ENCODE measurements at regions not wholly inside any gene's neighbourhood (a gene's known extent, or its start where the extent isn't known, plus 50 kb on each side); places are given as distances from the start of the nearest gene placed in this dataset.

- Mint-ChIP-seq H3K4me1 (peaks cover 39% of the 10 kb centered on the region), H3K9me3 (no peaks in the 10 kb centered on the region), H3K4me3 (no peak overlapping the region), H3K27me3 (ENCODE audit: low read depth, poor library complexity) (peaks cover 4% of the 10 kb centered on the region), H3K36me3 (ENCODE audit: low read depth) (no peaks in the 10 kb centered on the region), H3K27ac (no peak overlapping the region)
- no peak for TF ChIP-seq CTCF (IDR thresholded peaks at IDR 0.05)
- DNase-seq: no peak
Observed at GRCh38 chr16:86812363-86812970, 234.1 kb downstream of the FOXL1 start.

- Mint-ChIP-seq H3K4me3 (no peak overlapping the region), H3K4me1 (peaks cover 33% of the 10 kb centered on the region), H3K27ac (no peak overlapping the region), H3K27me3 (ENCODE audit: low read depth, poor library complexity) (peaks cover 11% of the 10 kb centered on the region), H3K36me3 (ENCODE audit: low read depth) (no peaks in the 10 kb centered on the region), H3K9me3 (no peaks in the 10 kb centered on the region)
- TF ChIP-seq CTCF (IDR thresholded peaks at IDR 0.05): no peak
- no peak for DNase-seq
Observed at GRCh38 chr16:86814256-86814655, 235.9 kb downstream of the FOXL1 start.

DNA sequence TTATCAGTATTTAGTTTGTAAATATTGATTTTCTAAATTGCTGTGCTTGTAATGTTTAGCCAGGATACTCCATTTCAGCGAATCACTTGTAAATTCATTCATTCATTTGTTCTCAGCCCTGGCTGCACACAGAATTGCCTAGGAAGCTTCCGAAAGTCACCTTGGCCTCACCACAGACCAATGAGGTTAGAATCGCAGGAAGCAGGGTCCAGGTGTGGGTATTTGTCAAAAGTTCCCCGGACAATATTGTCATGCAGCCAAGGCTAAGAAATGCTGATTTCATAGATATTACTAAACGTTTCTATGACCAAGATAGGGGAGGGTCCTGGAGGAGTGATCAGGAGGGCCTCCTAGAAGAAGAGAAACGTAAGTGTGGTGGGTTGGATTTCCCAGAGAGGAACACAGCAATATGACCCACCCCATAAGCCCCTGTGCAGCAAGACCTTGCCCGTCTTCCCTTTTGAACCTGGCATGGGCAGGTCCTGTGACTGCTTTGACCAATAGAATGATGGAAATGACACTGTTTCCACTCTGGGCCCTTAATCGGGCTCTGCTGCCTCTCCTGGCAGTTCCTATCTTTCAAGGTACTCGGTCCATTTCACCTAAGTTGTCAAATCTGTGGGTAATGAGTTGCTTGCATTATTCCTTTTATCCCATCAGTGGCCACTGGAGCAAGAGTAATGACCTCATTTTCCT, 238.7 kb downstream of the FOXL1 start:
- peaks cover 27% of the 10 kb centered on the region for H3K4me1 Mint-ChIP-seq
- no peak for TF ChIP-seq CTCF (IDR thresholded peaks at IDR 0.05)
- no peak for DNase-seq
- peaks cover 11% of the 10 kb centered on the region for H3K27me3 Mint-ChIP-seq (ENCODE audit: low read depth, poor library complexity)
- H3K36me3 Mint-ChIP-seq (ENCODE audit: low read depth): no peaks in the 10 kb centered on the region
- no peak overlapping the region for H3K27ac Mint-ChIP-seq
- no peaks in the 10 kb centered on the region for H3K9me3 Mint-ChIP-seq
- no peak overlapping the region for H3K4me3 Mint-ChIP-seq

DNA sequence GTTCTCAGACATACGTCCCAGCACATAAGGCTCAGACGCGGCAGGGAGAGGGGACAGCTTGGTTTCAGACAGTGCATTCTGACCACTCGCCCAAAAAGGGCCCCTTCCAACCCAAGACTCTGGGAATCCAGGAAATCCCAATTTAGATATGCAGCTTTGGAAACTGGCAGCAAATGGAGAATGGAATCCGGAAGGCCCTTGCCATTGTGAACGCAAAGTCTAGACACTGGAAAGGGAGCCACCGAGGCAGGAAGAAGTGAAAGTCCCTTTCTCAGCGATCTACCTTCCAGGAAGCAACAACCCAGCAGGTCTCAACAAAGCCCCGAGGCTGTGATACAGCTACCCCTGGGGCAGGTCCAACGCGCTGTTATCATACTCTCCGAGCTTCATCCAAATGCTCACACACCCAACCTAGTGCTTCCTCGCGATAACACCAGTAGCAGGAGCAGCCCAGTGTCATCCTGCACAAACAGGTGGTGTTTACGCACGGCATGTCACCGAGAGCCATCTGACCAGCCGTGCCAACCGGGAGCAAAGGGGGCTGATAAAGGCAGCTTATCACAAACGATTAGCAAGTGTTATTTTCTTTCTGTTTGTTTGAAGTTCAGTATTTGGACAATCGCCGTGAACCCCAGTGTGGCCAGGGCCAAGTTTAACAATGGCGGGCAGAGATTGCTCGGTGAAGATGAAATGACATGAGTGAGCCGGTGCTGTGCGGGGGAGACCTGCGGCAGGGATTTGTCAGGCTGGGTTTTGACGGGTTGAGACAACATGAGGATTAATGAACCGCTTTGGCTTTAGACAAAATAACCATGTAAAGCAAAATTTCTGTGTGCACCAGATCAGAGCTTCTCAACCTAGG, 240.6 kb downstream of the FOXL1 start:
- Mint-ChIP-seq H3K36me3 (ENCODE audit: low read depth) (no peaks in the 10 kb centered on the region), H3K9me3 (no peaks in the 10 kb centered on the region), H3K4me3 (no peak overlapping the region), H3K27me3 (ENCODE audit: low read depth, poor library complexity) (peaks cover 11% of the 10 kb centered on the region), H3K27ac (no peak overlapping the region), H3K4me1 (peaks cover 42% of the 10 kb centered on the region)
- no peak for TF ChIP-seq CTCF (IDR thresholded peaks at IDR 0.05)
- DNase-seq: no peak

- Mint-ChIP-seq H3K9me3 (no peaks in the 10 kb centered on the region), H3K27me3 (ENCODE audit: low read depth, poor library complexity) (peaks cover 11% of the 10 kb centered on the region), H3K4me3 (no peak overlapping the region), H3K27ac (no peak overlapping the region), H3K36me3 (ENCODE audit: low read depth) (no peaks in the 10 kb centered on the region), H3K4me1 (peaks cover 47% of the 10 kb centered on the region)
- TF ChIP-seq CTCF (IDR thresholded peaks at IDR 0.05): no peak
- DNase-seq: no peak
Observed at GRCh38 chr16:86819533-86819892, 241.2 kb downstream of the FOXL1 start.

Measured in nephron progenitor cell (in vitro differentiated cells).